ENCODE measurements at regions not wholly inside any gene's neighbourhood (a gene's known extent, or its start where the extent isn't known, plus 50 kb on each side); places are given as distances from the start of the nearest gene placed in this dataset.
"Not testable (repeated sequence)": the region's sequence is repeated elsewhere in the genome, so short reads cannot be mapped to it uniquely, and the experiment has no call there.

GRCh38 chr12:126419131-126419530 is 1353.9 kb downstream of the AACS start:
- no peak for DNase-seq

- no peak for DNase-seq
These were observed 1359.5 kb downstream of the AACS start for GRCh38 chr12:126424696-126425095.

- no peak for DNase-seq
These were observed 1360.0 kb downstream of the AACS start for GRCh38 chr12:126425264-126425663.

- DNase-seq, result no peak
These were observed 1363.5 kb downstream of the AACS start for GRCh38 chr12:126428769-126429168.

GRCh38 chr12:126430921-126431320 is 1365.7 kb downstream of the AACS start:
- DNase-seq, result no peak

GRCh38 chr12:126431767-126432166 is 1366.5 kb downstream of the AACS start:
- no peak for DNase-seq

- DNase-seq, result no peak
These were observed 1367.5 kb downstream of the AACS start for GRCh38 chr12:126432780-126433179.

- DNase-seq, result no peak
These were observed 1369.3 kb downstream of the AACS start for GRCh38 chr12:126434412-126434985.

- no peak for DNase-seq
These were observed 1370.8 kb downstream of the AACS start for GRCh38 chr12:126436041-126436440.

GRCh38 chr12:126437934-126438333 is 1372.7 kb downstream of the AACS start:
- DNase-seq, result no peak

GRCh38 chr12:126443977-126444376 is 1378.7 kb downstream of the AACS start:
- DNase-seq, result no peak

- DNase-seq, result no peak
These were observed 1382.1 kb downstream of the AACS start for GRCh38 chr12:126447346-126447745.

GRCh38 chr12:126451809-126452208 is 1386.6 kb downstream of the AACS start:
- DNase-seq, result no peak

- not testable (repeated sequence) for DNase-seq
These were observed 1387.5 kb downstream of the AACS start for GRCh38 chr12:126452686-126453085.

- no peak for DNase-seq
These were observed 1389.3 kb downstream of the AACS start for GRCh38 chr12:126454581-126454980.

- no peak for DNase-seq
These were observed 1392.5 kb downstream of the AACS start for GRCh38 chr12:126457776-126458175.

- no peak for DNase-seq
These were observed 1398.9 kb downstream of the AACS start for GRCh38 chr12:126464153-126464552.

- DNase-seq, result no peak
These were observed 1404.0 kb downstream of the AACS start for GRCh38 chr12:126469211-126469610.

GRCh38 chr12:126474703-126475102 is 1409.5 kb downstream of the AACS start:
- no peak for DNase-seq

GRCh38 chr12:126480451-126480850 is 1415.2 kb downstream of the AACS start:
- no peak for DNase-seq

GRCh38 chr12:126481688-126482087 is 1416.5 kb downstream of the AACS start:
- no peak for DNase-seq

GRCh38 chr12:126482238-126482889 is 1417.1 kb downstream of the AACS start:
- no peak for DNase-seq

- no peak for DNase-seq
These were observed 1418.2 kb downstream of the AACS start for GRCh38 chr12:126483145-126484068.

GRCh38 chr12:126487431-126487980 is 1422.3 kb downstream of the AACS start:
- no peak for DNase-seq

Measured in CD4-positive, alpha-beta T cell treated with Interleukin-4 for 1 hour (primary cell).